Esophagus muscularis mucosa (tissue), 4 donors: ENCODE measurements at regions not wholly inside any gene's neighbourhood (a gene's known extent, or its start where the extent isn't known, plus 50 kb on each side); places are given as distances from the start of the nearest gene placed in this dataset.

Experiments used
- DNase-seq: peaks from one replicate; pipeline ENCODE4 v3.0.0-alpha.2; 2017; ENCODE audit errors: extremely low spot score
- H3K27ac ChIP-seq, 4 donors: fragments of 200-600 bp; sonication (generic); replicated peaks in 1 of 4; 1 replicate in 3 of 4; 2 replicates in 1 of 4; pipeline ENCODE4 v1.5.1; 2016 to 2019; ENCODE audit warnings: mild to moderate bottlenecking in 1 of 4
- H3K27me3 ChIP-seq, 4 donors: fragments of 200-600 bp; sonication (generic); one replicate each; pipeline versions ENCODE4 v1.5.1 to v1.6.0; 2016 to 2019
- H3K36me3 ChIP-seq, 4 donors: fragments of 200-600 bp; sonication (generic); one replicate each; pipeline ENCODE4 v1.5.1; 2016 to 2019
- H3K4me1 ChIP-seq, 4 donors: fragments of 200-600 bp; sonication (generic); one replicate each; pipeline ENCODE4 v1.5.1; 2016 to 2019
- H3K4me3 ChIP-seq, 4 donors: fragments of 200-600 bp; sonication (generic); 1 replicate in 2 of 4; 2 replicates in 2 of 4; pipeline ENCODE4 v1.5.1; 2016 to 2019; ENCODE audit warnings: mild to moderate bottlenecking in 4 of 4, moderate library complexity in 1 of 4
- H3K9me3 ChIP-seq, 4 donors: fragments of 200-600 bp; sonication (generic); 1 replicate in 3 of 4; 2 replicates in 1 of 4; pipeline ENCODE4 v1.5.1; 2016 to 2019
- EP300 ChIP-seq: sonication (generic); formaldehyde crosslinking; IDR thresholded peaks from one replicate; pipeline ENCODE4 v1.6.1; 2017; ENCODE audit warnings: antibody characterized with exemption
- POLR2A ChIP-seq: fragments of 450-650 bp; IDR thresholded peaks from one replicate; pipeline ENCODE4 v1.6.1; 2017; ENCODE audit warnings: antibody characterized with exemption, moderate library complexity, mild to moderate bottlenecking, low read depth
- POLR2AphosphoS5 ChIP-seq, 2 donors: sonication (generic); formaldehyde crosslinking; IDR thresholded peaks; one replicate each; pipeline ENCODE4 v1.6.1; 2017; ENCODE audit warnings: antibody characterized with exemption in 2 of 2
- WGBS: methylation state at CpG from one replicate; pipeline ENCODE4 v1.1.5; 2018; 5-methylcytosine and 5-hydroxymethylcytosine counted together
- intact Hi-C: fragments of 100-400 bp; cut with DNase I; formaldehyde crosslinking; loops from one replicate; pipeline ENCODE4 v1.15.1; 2023
- TF ChIP-seq, protein P1 (sequence below), 3 experiments: fragments of 200-600 bp in 2 of 3; fragments of 450-650 bp in 1 of 3; sonication (generic) in 2 of 3; IDR thresholded peaks; one replicate each; pipeline ENCODE4 v1.5.1; 2017 to 2019; ENCODE audit warnings: antibody characterized with exemption in 3 of 3, mild to moderate bottlenecking in 2 of 3, moderate library complexity in 1 of 3

DNA sequence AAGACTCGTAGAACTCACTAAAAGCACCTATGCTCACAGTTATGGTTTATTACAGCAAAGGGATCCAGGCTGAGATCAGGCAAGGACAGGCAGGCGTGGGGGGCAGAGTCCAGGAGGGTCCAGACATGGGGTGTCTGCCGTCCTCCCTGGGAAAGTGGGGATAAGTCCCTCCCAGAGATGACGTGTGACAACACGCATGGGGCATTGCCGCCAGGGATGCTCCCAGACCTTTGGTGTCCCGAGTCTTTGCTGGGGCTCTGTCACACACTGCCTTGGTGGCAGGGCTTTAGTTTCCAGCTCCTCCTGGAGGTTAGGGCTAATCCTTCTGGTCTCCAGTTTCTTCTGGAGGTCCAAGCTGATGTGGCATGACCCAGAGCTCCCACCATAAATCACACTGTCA, 226.7 kb downstream of the CTTN start:
- TF ChIP-seq POLR2A = no peak
- H3K27me3 ChIP-seq = peaks cover 0 to 18% (median 0%) of the 10 kb centered on the region in 4 donors
- no peaks in the 10 kb centered on the region for H3K36me3 ChIP-seq
- H3K4me1 ChIP-seq = peaks cover 6 to 21% (median 14%) of the 10 kb centered on the region in 4 donors
- no peak overlapping the region for H3K27ac ChIP-seq
- intact Hi-C loops = no loop called here
- H3K4me3 ChIP-seq = no peak overlapping the region
- H3K9me3 ChIP-seq = peaks cover 0 to 7% (median 3%) of the 10 kb centered on the region in 4 donors
- no peak for DNase-seq
- WGBS = 91% methylated on average over 7 of the region's 7 CpGs

DNA sequence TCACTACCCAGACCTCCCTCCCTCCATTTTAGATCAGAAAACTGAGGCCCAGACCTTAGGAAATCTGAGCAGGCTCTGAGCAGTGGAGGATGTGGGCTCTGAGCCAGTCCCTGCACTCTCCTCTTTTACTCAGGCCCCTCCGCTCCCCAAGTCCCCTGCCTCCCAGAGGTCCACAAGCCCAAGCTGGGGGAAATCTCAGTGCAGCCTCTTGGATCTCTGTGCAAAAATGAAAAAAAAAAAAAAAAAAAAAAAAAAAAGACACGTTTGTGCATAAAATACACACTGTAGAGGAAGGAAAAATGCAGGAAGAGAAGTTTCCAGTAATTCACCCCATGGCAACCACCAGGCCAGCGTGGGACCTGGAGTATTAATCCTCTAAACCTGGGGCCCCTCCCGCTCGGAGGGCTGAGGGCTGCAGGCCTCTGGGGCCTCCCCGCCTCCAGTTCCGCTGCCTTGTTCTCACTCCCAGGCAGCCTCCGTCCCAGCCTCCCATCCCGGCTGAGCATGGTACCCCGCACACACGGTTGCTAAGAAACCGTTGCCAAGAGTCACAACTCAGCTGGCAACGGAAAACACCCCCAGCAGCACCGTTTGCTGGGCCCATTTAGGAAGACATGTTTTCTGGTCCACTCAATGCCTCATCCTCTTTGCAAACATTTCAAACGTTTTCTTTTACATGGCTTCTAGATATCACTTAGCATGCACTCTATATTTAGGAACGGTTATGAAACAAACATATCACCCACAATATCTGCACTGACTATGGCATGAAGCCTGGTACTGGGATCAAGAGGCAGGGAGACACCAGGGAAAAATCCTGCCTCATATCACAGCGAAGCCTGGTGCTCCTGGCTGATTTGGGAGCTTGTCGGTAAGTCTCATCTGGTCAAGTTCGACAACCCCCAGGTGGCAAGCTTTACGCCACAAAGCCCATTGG, 227.5 kb downstream of the CTTN start:
- H3K4me3 ChIP-seq = no peak overlapping the region
- H3K9me3 ChIP-seq = peaks cover 0 to 3% (median under 1%) of the 10 kb centered on the region in 4 donors
- no peaks in the 10 kb centered on the region for H3K36me3 ChIP-seq
- WGBS = 53% methylated on average over 20 of the region's 20 CpGs
- H3K27ac ChIP-seq = no peak overlapping the region
- H3K27me3 ChIP-seq = peaks cover 0 to 18% (median 0%) of the 10 kb centered on the region in 4 donors
- DNase-seq = no peak
- intact Hi-C loops = no loop called here
- no peak for TF ChIP-seq POLR2A
- TF ChIP-seq, protein P1, sequence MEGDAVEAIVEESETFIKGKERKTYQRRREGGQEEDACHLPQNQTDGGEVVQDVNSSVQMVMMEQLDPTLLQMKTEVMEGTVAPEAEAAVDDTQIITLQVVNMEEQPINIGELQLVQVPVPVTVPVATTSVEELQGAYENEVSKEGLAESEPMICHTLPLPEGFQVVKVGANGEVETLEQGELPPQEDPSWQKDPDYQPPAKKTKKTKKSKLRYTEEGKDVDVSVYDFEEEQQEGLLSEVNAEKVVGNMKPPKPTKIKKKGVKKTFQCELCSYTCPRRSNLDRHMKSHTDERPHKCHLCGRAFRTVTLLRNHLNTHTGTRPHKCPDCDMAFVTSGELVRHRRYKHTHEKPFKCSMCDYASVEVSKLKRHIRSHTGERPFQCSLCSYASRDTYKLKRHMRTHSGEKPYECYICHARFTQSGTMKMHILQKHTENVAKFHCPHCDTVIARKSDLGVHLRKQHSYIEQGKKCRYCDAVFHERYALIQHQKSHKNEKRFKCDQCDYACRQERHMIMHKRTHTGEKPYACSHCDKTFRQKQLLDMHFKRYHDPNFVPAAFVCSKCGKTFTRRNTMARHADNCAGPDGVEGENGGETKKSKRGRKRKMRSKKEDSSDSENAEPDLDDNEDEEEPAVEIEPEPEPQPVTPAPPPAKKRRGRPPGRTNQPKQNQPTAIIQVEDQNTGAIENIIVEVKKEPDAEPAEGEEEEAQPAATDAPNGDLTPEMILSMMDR (IDR thresholded peaks at IDR 0.05) = no peak
- TF ChIP-seq POLR2AphosphoS5 (IDR thresholded peaks at IDR 0.05) = no peak
- TF ChIP-seq EP300 = no peak
- H3K4me1 ChIP-seq = peaks cover 6 to 21% (median 14%) of the 10 kb centered on the region in 4 donors

DNA sequence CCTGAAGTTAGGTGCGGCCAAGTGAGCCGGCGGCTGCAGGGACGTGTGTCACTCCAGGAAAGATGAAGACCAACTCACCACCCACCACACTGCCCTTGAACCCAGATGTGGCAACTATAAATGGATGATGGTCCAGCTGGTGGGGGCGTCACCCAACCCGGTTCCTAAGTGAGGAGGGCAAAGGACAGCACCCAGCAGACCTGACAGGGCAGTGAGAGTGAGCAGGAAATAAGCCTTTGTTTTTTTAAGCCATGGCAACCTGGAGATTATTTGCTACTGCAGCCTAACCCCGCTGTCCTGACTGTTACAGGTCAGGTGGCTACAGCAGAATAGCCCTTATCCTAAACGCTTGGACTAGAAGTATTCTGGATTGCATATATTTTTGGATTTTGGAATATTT, 228.9 kb downstream of the CTTN start:
- intact Hi-C loops = no loop called here
- Histone ChIP-seq H3K4me1 (peaks cover 6 to 21% (median 14%) of the 10 kb centered on the region in 4 donors), H3K9me3 (no peaks in the 10 kb centered on the region), H3K27me3 (peaks cover 0 to 18% (median 0%) of the 10 kb centered on the region in 4 donors), H3K4me3 (no peak overlapping the region), H3K36me3 (no peaks in the 10 kb centered on the region), H3K27ac (no peak overlapping the region)
- WGBS = 78% methylated on average over 8 of the region's 8 CpGs
- TF ChIP-seq POLR2A (no peak), POLR2AphosphoS5 (IDR thresholded peaks at IDR 0.05) (no peak), EP300 (no peak)
- TF ChIP-seq, protein P1 (IDR thresholded peaks at IDR 0.05) = no peak
- no peak for DNase-seq

- H3K27ac ChIP-seq = peak overlapping the region in 1 of 4 donors; percentile 14
- no peaks in the 10 kb centered on the region for H3K36me3 ChIP-seq
- H3K27me3 ChIP-seq = peaks cover 0 to 18% (median 0%) of the 10 kb centered on the region in 4 donors
- peaks cover 6 to 21% (median 14%) of the 10 kb centered on the region in 4 donors for H3K4me1 ChIP-seq
- H3K9me3 ChIP-seq = no peaks in the 10 kb centered on the region
- intact Hi-C loops = no loop called here
- WGBS = 83% methylated on average over 12 of the region's 19 CpGs
- H3K4me3 ChIP-seq = no peak overlapping the region
- DNase-seq = no peak
- TF ChIP-seq, protein P1 (IDR thresholded peaks at IDR 0.05) = no peak
- TF ChIP-seq EP300 (no peak), POLR2A (no peak), POLR2AphosphoS5 (IDR thresholded peaks at IDR 0.05) (no peak)
These were observed 230.0 kb downstream of the CTTN start for GRCh38 chr11:70628176-70628854.
